ENCODE measurements at regions not wholly inside any gene's neighbourhood (a gene's known extent, or its start where the extent isn't known, plus 50 kb on each side); places are given as distances from the start of the nearest gene placed in this dataset.

GRCh38 chr5:2958976-2959375 is 207.5 kb upstream of the IRX2 start:
- ATAC-seq = no peak
- Mint-ChIP-seq H3K4me1 (no peaks in the 10 kb centered on the region), H3K27ac (no peak overlapping the region)

DNA sequence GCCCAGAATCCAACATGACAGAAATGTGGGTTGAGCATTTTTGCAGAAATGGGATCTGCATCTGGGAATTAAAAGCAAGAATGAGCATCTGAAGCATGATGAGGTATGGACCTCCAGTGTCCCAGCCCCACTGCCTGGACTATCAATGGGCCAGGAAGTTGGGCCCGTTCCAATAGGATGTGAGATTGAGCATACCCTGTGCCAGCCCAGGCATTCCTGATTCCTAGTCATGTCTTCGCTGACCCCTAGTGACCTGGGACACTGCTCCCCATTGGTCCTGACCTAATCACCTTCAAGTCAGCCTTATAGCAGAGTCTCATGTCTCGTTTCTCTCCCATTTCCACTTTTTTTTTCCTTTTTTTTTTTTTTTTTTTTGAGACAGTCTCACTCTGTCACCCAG is 197.4 kb upstream of the IRX2 start:
- ATAC-seq = no peak
- DNase-seq = no peak
- no peak overlapping the region for H3K27ac Mint-ChIP-seq
- no peaks in the 10 kb centered on the region for H3K4me1 Mint-ChIP-seq
- no peaks in the 10 kb centered on the region for H3K9me3 ChIP-seq (ENCODE audit: control insufficient read depth, low read length, poor library complexity, severe bottlenecking)
- H3K36me3 Mint-ChIP-seq (ENCODE audit: low read depth) = no peaks in the 10 kb centered on the region
- H3K4me3 Mint-ChIP-seq = no peak overlapping the region
- H3K27me3 Mint-ChIP-seq = no peaks in the 10 kb centered on the region

More at GRCh38 chr5:2958976-2959375, 207.5 kb upstream of the IRX2 start:
- Mint-ChIP-seq H3K27me3 (no peaks in the 10 kb centered on the region), H3K36me3 (ENCODE audit: low read depth) (no peaks in the 10 kb centered on the region), H3K4me3 (no peak overlapping the region)
- no peaks in the 10 kb centered on the region for H3K9me3 ChIP-seq (ENCODE audit: control insufficient read depth, low read length, poor library complexity, severe bottlenecking)
- no peak for DNase-seq

GRCh38 chr5:2946315-2946714 is 194.8 kb upstream of the IRX2 start:
- H3K27ac Mint-ChIP-seq = no peak overlapping the region
- no peak for ATAC-seq
- no peaks in the 10 kb centered on the region for H3K36me3 Mint-ChIP-seq (ENCODE audit: low read depth)
- no peaks in the 10 kb centered on the region for H3K27me3 Mint-ChIP-seq
- no peaks in the 10 kb centered on the region for H3K4me1 Mint-ChIP-seq
- H3K4me3 Mint-ChIP-seq = no peak overlapping the region
- H3K9me3 ChIP-seq (ENCODE audit: control insufficient read depth, low read length, poor library complexity, severe bottlenecking) = no peaks in the 10 kb centered on the region
- DNase-seq = no peak

DNA sequence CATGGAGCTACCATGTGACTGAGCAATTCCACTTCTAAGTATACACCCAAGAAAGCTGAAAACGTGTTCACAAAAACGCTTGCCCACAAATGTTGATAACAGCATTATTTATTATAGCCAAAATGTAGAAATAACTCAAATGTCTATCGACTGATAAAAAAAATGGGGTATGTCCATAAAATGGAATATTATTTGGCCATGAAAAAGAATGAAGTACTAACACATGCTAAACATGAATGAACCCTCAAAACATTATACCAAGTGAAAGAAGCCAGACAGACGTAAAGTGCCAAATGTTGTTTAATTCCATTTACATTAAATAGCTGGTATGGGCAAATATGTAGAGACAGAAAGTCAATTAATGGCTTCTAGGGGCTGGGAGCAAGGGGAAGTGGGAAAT is 184.9 kb upstream of the IRX2 start:
- H3K27me3 Mint-ChIP-seq = no peaks in the 10 kb centered on the region
- H3K9me3 ChIP-seq (ENCODE audit: control insufficient read depth, low read length, poor library complexity, severe bottlenecking) = no peaks in the 10 kb centered on the region
- no peak overlapping the region for H3K27ac Mint-ChIP-seq
- no peak for DNase-seq
- no peak overlapping the region for H3K4me3 Mint-ChIP-seq
- no peak for ATAC-seq
- no peaks in the 10 kb centered on the region for H3K36me3 Mint-ChIP-seq (ENCODE audit: low read depth)
- no peaks in the 10 kb centered on the region for H3K4me1 Mint-ChIP-seq

- Mint-ChIP-seq H3K36me3 (ENCODE audit: low read depth) (no peaks in the 10 kb centered on the region), H3K27ac (no peak overlapping the region), H3K4me1 (no peaks in the 10 kb centered on the region), H3K27me3 (no peaks in the 10 kb centered on the region), H3K4me3 (no peak overlapping the region)
- DNase-seq = no peak
- ATAC-seq = no peak
- no peaks in the 10 kb centered on the region for H3K9me3 ChIP-seq (ENCODE audit: control insufficient read depth, low read length, poor library complexity, severe bottlenecking)
These were observed 178.3 kb upstream of the IRX2 start for GRCh38 chr5:2929779-2930178.

DNA sequence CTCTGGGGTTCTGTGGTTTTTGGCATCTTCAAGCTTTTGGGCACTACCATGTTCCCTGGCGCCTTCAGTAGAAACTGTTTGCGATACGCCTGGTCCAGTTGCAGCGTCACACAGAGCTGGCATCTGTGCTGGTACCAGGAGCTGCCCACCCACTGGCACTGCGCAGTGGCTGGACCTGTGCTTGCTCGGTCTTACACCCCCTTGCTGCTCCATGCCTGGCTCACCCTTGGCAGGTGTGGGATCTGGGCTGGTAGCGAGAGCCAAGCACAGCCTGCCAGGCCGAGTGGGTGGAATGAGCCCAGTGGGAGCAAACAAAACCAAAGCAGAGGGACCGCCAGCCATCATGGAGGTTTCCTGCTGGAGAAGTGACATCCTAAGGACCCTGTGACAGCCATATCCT is 170.2 kb upstream of the IRX2 start:
- no peaks in the 10 kb centered on the region for H3K4me1 Mint-ChIP-seq
- H3K9me3 ChIP-seq (ENCODE audit: control insufficient read depth, low read length, poor library complexity, severe bottlenecking) = no peaks in the 10 kb centered on the region
- ATAC-seq = no peak
- H3K36me3 Mint-ChIP-seq (ENCODE audit: low read depth) = no peaks in the 10 kb centered on the region
- no peak overlapping the region for H3K27ac Mint-ChIP-seq
- no peak overlapping the region for H3K4me3 Mint-ChIP-seq
- H3K27me3 Mint-ChIP-seq = no peaks in the 10 kb centered on the region
- no peak for DNase-seq

- H3K36me3 Mint-ChIP-seq (ENCODE audit: low read depth) = no peaks in the 10 kb centered on the region
- DNase-seq (no peak), ATAC-seq (no peak)
- no peaks in the 10 kb centered on the region for H3K4me1 Mint-ChIP-seq
- H3K27ac Mint-ChIP-seq = no peak overlapping the region
- H3K27me3 Mint-ChIP-seq = no peaks in the 10 kb centered on the region
- H3K4me3 Mint-ChIP-seq = no peak overlapping the region
- no peaks in the 10 kb centered on the region for H3K9me3 ChIP-seq (ENCODE audit: control insufficient read depth, low read length, poor library complexity, severe bottlenecking)
These were observed 169.7 kb upstream of the IRX2 start for GRCh38 chr5:2921176-2921575.

DNA sequence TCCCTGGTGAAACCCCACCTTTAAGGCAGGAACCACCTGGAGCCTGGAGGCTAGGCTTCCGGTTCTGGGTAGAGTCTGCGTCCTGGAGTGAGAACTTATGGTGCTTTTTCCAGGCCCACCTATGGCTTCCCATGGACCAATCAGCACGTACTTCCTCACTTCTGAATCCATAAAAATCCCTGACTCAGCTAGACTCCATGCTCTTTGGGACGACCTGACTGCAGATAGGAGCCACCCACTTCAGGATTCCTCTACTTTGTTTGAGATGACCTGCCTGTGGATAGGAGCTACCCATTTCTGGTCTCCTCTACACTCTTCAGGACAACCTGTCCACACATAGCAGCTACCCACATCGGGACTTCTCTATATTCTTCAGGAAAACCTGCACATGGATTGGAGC is 168.8 kb upstream of the IRX2 start:
- H3K9me3 ChIP-seq (ENCODE audit: control insufficient read depth, low read length, poor library complexity, severe bottlenecking) = no peaks in the 10 kb centered on the region
- Mint-ChIP-seq H3K27me3 (no peaks in the 10 kb centered on the region), H3K27ac (no peak overlapping the region), H3K4me1 (no peaks in the 10 kb centered on the region), H3K36me3 (ENCODE audit: low read depth) (no peaks in the 10 kb centered on the region), H3K4me3 (no peak overlapping the region)
- no peak for ATAC-seq
- no peak for DNase-seq

DNA sequence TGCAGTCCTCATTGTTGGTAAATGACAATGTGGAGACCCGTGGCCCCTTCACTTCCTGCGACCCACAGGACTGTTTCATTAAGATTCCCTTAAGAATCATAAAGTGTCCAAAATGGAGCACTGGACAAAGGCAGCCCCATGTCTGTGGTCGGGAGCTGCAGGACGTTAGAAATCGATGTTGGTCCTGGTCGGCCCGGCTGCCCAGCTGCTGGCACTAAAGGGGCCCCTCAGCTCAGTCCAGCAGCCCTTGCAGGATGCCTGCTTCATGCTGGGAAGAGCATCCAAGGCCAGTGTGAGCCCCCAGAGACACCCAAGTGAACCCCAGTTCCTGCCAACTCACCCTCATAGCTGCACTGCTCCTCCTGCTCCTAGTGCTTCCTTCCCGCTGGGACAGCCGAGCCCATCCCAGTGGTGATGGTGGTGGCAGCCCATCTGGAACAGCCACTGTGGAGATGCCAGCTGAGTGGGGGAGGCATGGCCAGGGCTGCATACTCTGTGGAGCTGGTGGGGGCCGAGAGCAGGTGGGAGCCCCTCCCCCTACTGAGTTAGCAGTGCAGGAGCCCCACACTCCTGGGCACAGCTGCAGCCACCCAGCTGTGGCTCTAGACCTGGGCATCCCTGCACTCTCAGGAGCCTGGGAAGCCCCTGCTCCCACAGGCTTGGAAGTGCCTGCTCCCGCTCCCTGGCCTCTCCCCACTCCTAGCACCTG is 168.0 kb upstream of the IRX2 start:
- H3K9me3 ChIP-seq (ENCODE audit: control insufficient read depth, low read length, poor library complexity, severe bottlenecking) = no peaks in the 10 kb centered on the region
- DNase-seq (no peak), ATAC-seq (no peak)
- H3K4me1 Mint-ChIP-seq = no peaks in the 10 kb centered on the region
- no peak overlapping the region for H3K4me3 Mint-ChIP-seq
- H3K27me3 Mint-ChIP-seq = no peaks in the 10 kb centered on the region
- H3K27ac Mint-ChIP-seq = no peak overlapping the region
- no peaks in the 10 kb centered on the region for H3K36me3 Mint-ChIP-seq (ENCODE audit: low read depth)

GRCh38 chr5:2917524-2917923 is 166.0 kb upstream of the IRX2 start:
- no peak overlapping the region for H3K27ac Mint-ChIP-seq
- ATAC-seq (no peak), DNase-seq (no peak)
- no peaks in the 10 kb centered on the region for H3K4me1 Mint-ChIP-seq
- H3K9me3 ChIP-seq (ENCODE audit: control insufficient read depth, low read length, poor library complexity, severe bottlenecking) = no peaks in the 10 kb centered on the region
- H3K36me3 Mint-ChIP-seq (ENCODE audit: low read depth) = no peaks in the 10 kb centered on the region
- H3K4me3 Mint-ChIP-seq = no peak overlapping the region
- no peaks in the 10 kb centered on the region for H3K27me3 Mint-ChIP-seq

DNA sequence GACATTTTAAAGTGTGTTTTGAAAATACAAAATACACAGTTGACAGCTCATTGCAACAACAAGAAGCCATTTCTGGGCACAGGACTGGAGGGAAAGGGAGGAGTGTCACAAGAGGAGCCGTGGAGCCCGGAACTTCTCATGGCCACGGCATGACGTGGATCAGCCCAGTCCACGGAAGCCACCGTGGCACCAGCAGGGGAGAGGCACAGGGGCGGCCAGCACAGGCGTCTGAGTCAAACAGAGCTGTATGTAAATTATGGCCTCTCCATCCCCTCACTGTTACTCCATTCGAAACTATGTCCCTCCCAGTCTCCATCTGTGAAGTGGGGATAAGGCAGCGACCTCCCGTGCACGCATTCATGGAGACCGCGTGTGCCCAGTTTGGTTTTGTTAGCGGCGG is 165.6 kb upstream of the IRX2 start:
- no peaks in the 10 kb centered on the region for H3K27me3 Mint-ChIP-seq
- H3K4me3 Mint-ChIP-seq = no peak overlapping the region
- H3K27ac Mint-ChIP-seq = no peak overlapping the region
- ATAC-seq (no peak), DNase-seq (no peak)
- no peaks in the 10 kb centered on the region for H3K9me3 ChIP-seq (ENCODE audit: control insufficient read depth, low read length, poor library complexity, severe bottlenecking)
- no peaks in the 10 kb centered on the region for H3K4me1 Mint-ChIP-seq
- H3K36me3 Mint-ChIP-seq (ENCODE audit: low read depth) = no peaks in the 10 kb centered on the region

- no peak for DNase-seq
- H3K27ac Mint-ChIP-seq = no peak overlapping the region
- no peaks in the 10 kb centered on the region for H3K4me1 Mint-ChIP-seq
- no peaks in the 10 kb centered on the region for H3K9me3 ChIP-seq (ENCODE audit: control insufficient read depth, low read length, poor library complexity, severe bottlenecking)
- no peaks in the 10 kb centered on the region for H3K36me3 Mint-ChIP-seq (ENCODE audit: low read depth)
- H3K4me3 Mint-ChIP-seq = no peak overlapping the region
- no peaks in the 10 kb centered on the region for H3K27me3 Mint-ChIP-seq
- no peak for ATAC-seq
These were observed 164.7 kb upstream of the IRX2 start for GRCh38 chr5:2916076-2916682.

GRCh38 chr5:2914981-2915484 is 163.6 kb upstream of the IRX2 start:
- no peaks in the 10 kb centered on the region for H3K36me3 Mint-ChIP-seq (ENCODE audit: low read depth)
- no peak for ATAC-seq

GRCh38 chr5:2914022-2914661 is 162.7 kb upstream of the IRX2 start:
- Mint-ChIP-seq H3K36me3 (ENCODE audit: low read depth) (no peaks in the 10 kb centered on the region), H3K4me1 (no peaks in the 10 kb centered on the region), H3K4me3 (no peak overlapping the region), H3K27me3 (no peaks in the 10 kb centered on the region), H3K27ac (no peak overlapping the region)
- DNase-seq (no peak), ATAC-seq (no peak)
- no peaks in the 10 kb centered on the region for H3K9me3 ChIP-seq (ENCODE audit: control insufficient read depth, low read length, poor library complexity, severe bottlenecking)

More at GRCh38 chr5:2914981-2915484, 163.6 kb upstream of the IRX2 start:
- no peak for DNase-seq
- H3K9me3 ChIP-seq (ENCODE audit: control insufficient read depth, low read length, poor library complexity, severe bottlenecking) = no peaks in the 10 kb centered on the region
- no peak overlapping the region for H3K4me3 Mint-ChIP-seq
- H3K4me1 Mint-ChIP-seq = no peaks in the 10 kb centered on the region
- H3K27me3 Mint-ChIP-seq = no peaks in the 10 kb centered on the region
- H3K27ac Mint-ChIP-seq = no peak overlapping the region
